A549 (cell line): ENCODE measurements at regions not wholly inside any gene's neighbourhood (a gene's known extent, or its start where the extent isn't known, plus 50 kb on each side); places are given as distances from the start of the nearest gene placed in this dataset.

Experiments used
- ATAC-seq, 2 experiments: fragments of 200-7000 bp in 1 of 2; fragments of >200 bp in 1 of 2; cut with Nextera tagmentation in 1 of 2; cut with Tn5 transposase in 1 of 2; 3 replicates each; pipeline versions ENCODE4 v1.8.0 to v1.9.1; 2018 to 2020; ENCODE audit warnings: mild to moderate bottlenecking in 1 of 2, moderate library complexity in 1 of 2
- CTCF ChIA-PET: fragments of 300-600 bp; sonication (Branson Sonifier 250); formaldehyde crosslinking; extraction: SDS; loops from one replicate; lab custom pipeline; 2021; ENCODE audit warnings: antibody characterized with exemption, inconsistent platforms; lab: Yijun Ruan, JAX
- POLR2A ChIA-PET: fragments of 350-600 bp; formaldehyde crosslinking; extraction: SDS; loops from one replicate; lab custom pipeline; 2021; ENCODE audit warnings: antibody characterized with exemption, inconsistent platforms; lab: Yijun Ruan, JAX
- DNase-seq, 2 experiments: peaks; one replicate each; pipeline versions ENCODE4 v3.0.0 to v3.0.0-alpha.2; 2011 to 2016; ENCODE audit warnings: low read depth in 1 of 2, low spot score in 1 of 2
- FAIRE-seq: peaks from 2 replicates; lab custom pipeline; 2011; peaks lifted over from hg19 to GRCh38; lab: Jason Lieb, UNC
- H3K27ac ChIP-seq, 2 experiments: fragments of >200 bp; sonication (Bioruptor Twin); formaldehyde crosslinking; 3 replicates each; pipeline ENCODE4 v1.5.1; 2016 to 2017
- H3K4me1 ChIP-seq: fragments of >200 bp; sonication (Bioruptor Twin); formaldehyde crosslinking; 3 replicates; pipeline ENCODE4 v1.6.1; 2016
- H3K4me2 ChIP-seq: fragments of >200 bp; sonication (Bioruptor Twin); formaldehyde crosslinking; 3 replicates; pipeline ENCODE4 v1.6.1; 2016
- H3K4me3 ChIP-seq: fragments of >200 bp; sonication (Bioruptor Twin); formaldehyde crosslinking; 3 replicates; pipeline ENCODE4 v1.5.1; 2016
- H3K9me3 ChIP-seq: fragments of >200 bp; sonication (Bioruptor Twin); formaldehyde crosslinking; 3 replicates; pipeline ENCODE4 v1.6.1; 2016
- CBX2 ChIP-seq: fragments of 200-600 bp; sonication (generic); IDR thresholded peaks from 2 replicates; pipeline ENCODE4 v1.6.1; 2016; ENCODE audit warnings: low read depth, mild to moderate bottlenecking, borderline replicate concordance
- CEBPB ChIP-seq, 2 experiments: fragments of >200 bp in 1 of 2; sonication (Bioruptor Twin) in 1 of 2; formaldehyde crosslinking in 1 of 2; IDR thresholded peaks; 2 replicates each; pipeline ENCODE4 v1.6.1; 2012 to 2016
- CHD4 ChIP-seq: fragments of 200-600 bp; sonication (generic); IDR thresholded peaks from 2 replicates; pipeline ENCODE4 v1.6.1; 2016; ENCODE audit warnings: antibody characterized with exemption, mild to moderate bottlenecking, borderline replicate concordance
- EHMT2 ChIP-seq: fragments of 200-600 bp; sonication (generic); IDR thresholded peaks from 2 replicates; pipeline ENCODE4 v1.6.1; 2016; ENCODE audit warnings: antibody characterized with exemption, low read depth, mild to moderate bottlenecking, moderate library complexity
- EP300 ChIP-seq, 2 experiments: fragments of >200 bp; sonication (Bioruptor Twin); formaldehyde crosslinking; IDR thresholded peaks; 2 replicates in 1 of 2; 3 replicates in 1 of 2; pipeline ENCODE4 v1.6.1; 2016 to 2017
- ESRRA ChIP-seq: fragments of 150-350 bp; IDR thresholded peaks from 2 replicates; pipeline ENCODE4 v1.6.1; 2014; ENCODE audit warnings: mild to moderate bottlenecking, low read length, borderline replicate concordance
- FOSL2 ChIP-seq, 2 experiments: fragments of 450-650 bp in 1 of 2; fragments of >200 bp in 1 of 2; sonication (Bioruptor Twin) in 1 of 2; formaldehyde crosslinking; IDR thresholded peaks; 2 replicates each; pipeline versions ENCODE4 v1.5.0 to v1.6.1; 2016 to 2020; ENCODE audit warnings: mild to moderate bottlenecking in 1 of 2, moderate library complexity in 1 of 2
- GATA3 ChIP-seq: IDR thresholded peaks from 2 replicates; pipeline ENCODE4 v1.6.1; 2012; ENCODE audit warnings: borderline replicate concordance
- HDAC2 ChIP-seq: fragments of 200-600 bp; sonication (generic); IDR thresholded peaks from 2 replicates; pipeline ENCODE4 v1.6.1; 2016
- HEYL ChIP-seq: fragments of 250-450 bp; sonication (Bioruptor Pico); IDR thresholded peaks from 2 replicates; pipeline ENCODE4 v1.8.0; 2021; ENCODE audit warnings: mild to moderate bottlenecking, moderate library complexity
- HOXA7 ChIP-seq: fragments of 250-450 bp; sonication (Bioruptor Pico); IDR thresholded peaks from 2 replicates; pipeline ENCODE4 v1.5.0; 2020; ENCODE audit warnings: mild to moderate bottlenecking, moderate library complexity
- HOXB13 ChIP-seq: fragments of 250-450 bp; sonication (Bioruptor Pico); IDR thresholded peaks from 2 replicates; pipeline ENCODE4 v1.5.0; 2020; ENCODE audit warnings: low read depth, mild to moderate bottlenecking, moderate library complexity
- KDM5A ChIP-seq: fragments of 200-600 bp; sonication (generic); IDR thresholded peaks from 2 replicates; pipeline ENCODE4 v1.6.1; 2016; ENCODE audit warnings: antibody characterized with exemption, mild to moderate bottlenecking
- MAFK ChIP-seq: fragments of 450-650 bp; IDR thresholded peaks from 2 replicates; pipeline ENCODE4 v1.6.1; 2014; ENCODE audit not compliant: partially characterized antibody
- MYC ChIP-seq: IDR thresholded peaks from 2 replicates; pipeline ENCODE4 v1.6.1; 2012; ENCODE audit warnings: mild to moderate bottlenecking, inconsistent platforms, low read length, improper control_type of control experiment, borderline replicate concordance
- NFE2L2 ChIP-seq: fragments of 150-350 bp; conservative IDR thresholded peaks from 2 replicates; pipeline ENCODE4 v1.6.1; 2014; ENCODE audit warnings: low read length
- NR3C1 ChIP-seq: fragments of >200 bp; sonication (Bioruptor Twin); formaldehyde crosslinking; IDR thresholded peaks from 3 replicates; pipeline ENCODE4 v1.6.1; 2017
- PHF8 ChIP-seq: fragments of 200-600 bp; sonication (generic); IDR thresholded peaks from 2 replicates; pipeline ENCODE4 v1.6.1; 2016; ENCODE audit warnings: low read depth, mild to moderate bottlenecking, antibody characterized with exemption, moderate library complexity, borderline replicate concordance
- POLR2A ChIP-seq: IDR thresholded peaks from 2 replicates; pipeline ENCODE4 v1.6.1; 2012; ENCODE audit warnings: mild to moderate bottlenecking, low read length
- RAD21 ChIP-seq, 2 experiments: fragments of >200 bp in 1 of 2; sonication (Bioruptor Twin) in 1 of 2; formaldehyde crosslinking in 1 of 2; IDR thresholded peaks in 1 of 2; conservative IDR thresholded peaks in 1 of 2; 2 replicates in 1 of 2; 3 replicates in 1 of 2; pipeline ENCODE4 v1.6.1; 2012 to 2018; ENCODE audit warnings: inconsistent platforms in 1 of 2
- RARB ChIP-seq: fragments of 250-450 bp; sonication (Bioruptor Pico); IDR thresholded peaks from 2 replicates; pipeline ENCODE4 v1.8.0; 2021; ENCODE audit warnings: mild to moderate bottlenecking, moderate library complexity
- RCOR1 ChIP-seq: fragments of 150-350 bp; IDR thresholded peaks from 2 replicates; pipeline ENCODE4 v1.6.1; 2014; ENCODE audit warnings: antibody characterized with exemption, low read length, low read depth
- RNF2 ChIP-seq: fragments of 200-600 bp; sonication (generic); IDR thresholded peaks from 2 replicates; pipeline ENCODE4 v1.6.1; 2016; ENCODE audit warnings: low read depth, mild to moderate bottlenecking, antibody characterized with exemption, moderate library complexity, borderline replicate concordance
- SMC3 ChIP-seq: fragments of >200 bp; sonication (Bioruptor Twin); formaldehyde crosslinking; IDR thresholded peaks from 3 replicates; pipeline ENCODE4 v1.6.1; 2018; ENCODE audit warnings: inconsistent platforms
- TFCP2L1 ChIP-seq: fragments of 250-450 bp; sonication (Bioruptor Pico); IDR thresholded peaks from 2 replicates; pipeline ENCODE4 v1.5.0; 2021; ENCODE audit warnings: mild to moderate bottlenecking
- ZC3H11A ChIP-seq: fragments of 450-650 bp; IDR thresholded peaks from 2 replicates; pipeline ENCODE4 v1.6.1; 2014; ENCODE audit warnings: antibody characterized with exemption, mild to moderate bottlenecking
- WGBS: methylation state at CpG from one replicate; pipeline ENCODE4 v1.1.6; 2017; ENCODE audit errors: missing lambda C conversion rate; 5-methylcytosine and 5-hydroxymethylcytosine counted together
- TF ChIP-seq, protein P1 (sequence below): fragments of 200-600 bp; sonication (generic); IDR thresholded peaks from 2 replicates; pipeline ENCODE4 v1.6.1; 2016; ENCODE audit warnings: antibody characterized with exemption, mild to moderate bottlenecking, moderate library complexity
- TF ChIP-seq, protein P2 (sequence below): IDR thresholded peaks from 2 replicates; pipeline ENCODE4 v1.6.1; 2012
- TF ChIP-seq, protein P3 (sequence below): fragments of >200 bp; sonication (Bioruptor Twin); formaldehyde crosslinking; IDR thresholded peaks from 2 replicates; pipeline ENCODE4 v1.6.1; 2016
- TF ChIP-seq, protein P4 (sequence below): IDR thresholded peaks from 2 replicates; pipeline ENCODE4 v1.6.1; 2012; ENCODE audit warnings: low read depth, borderline replicate concordance

DNA sequence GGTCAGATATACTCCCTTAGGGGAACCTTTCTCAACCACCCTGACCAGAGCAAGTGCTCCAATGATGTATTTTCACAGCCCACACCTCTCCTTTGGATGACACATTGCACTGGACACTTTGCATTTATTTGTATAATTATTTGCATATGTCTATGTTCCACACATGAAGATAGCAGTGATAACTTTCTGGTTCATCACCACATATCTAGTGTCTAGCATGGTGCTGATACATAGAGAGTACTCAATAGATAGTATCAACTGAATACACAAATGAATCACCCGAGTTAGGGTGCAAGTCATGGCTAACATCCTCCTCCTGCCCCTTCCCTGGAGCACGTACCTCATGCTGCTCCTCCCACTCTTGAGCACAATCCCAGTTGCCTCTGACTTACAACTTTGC lies 617.6 kb downstream of the EBF1 start:
- no peak for FAIRE-seq
- ChIA-PET POLR2A (no interaction called here), CTCF (no interaction called here)
- Histone ChIP-seq H3K27ac (no peak overlapping the region), H3K4me1 (no peaks in the 10 kb centered on the region), H3K4me3 (no peak overlapping the region), H3K9me3 (no peaks in the 10 kb centered on the region), H3K4me2 (no peak overlapping the region)
- TF ChIP-seq, protein P1, sequence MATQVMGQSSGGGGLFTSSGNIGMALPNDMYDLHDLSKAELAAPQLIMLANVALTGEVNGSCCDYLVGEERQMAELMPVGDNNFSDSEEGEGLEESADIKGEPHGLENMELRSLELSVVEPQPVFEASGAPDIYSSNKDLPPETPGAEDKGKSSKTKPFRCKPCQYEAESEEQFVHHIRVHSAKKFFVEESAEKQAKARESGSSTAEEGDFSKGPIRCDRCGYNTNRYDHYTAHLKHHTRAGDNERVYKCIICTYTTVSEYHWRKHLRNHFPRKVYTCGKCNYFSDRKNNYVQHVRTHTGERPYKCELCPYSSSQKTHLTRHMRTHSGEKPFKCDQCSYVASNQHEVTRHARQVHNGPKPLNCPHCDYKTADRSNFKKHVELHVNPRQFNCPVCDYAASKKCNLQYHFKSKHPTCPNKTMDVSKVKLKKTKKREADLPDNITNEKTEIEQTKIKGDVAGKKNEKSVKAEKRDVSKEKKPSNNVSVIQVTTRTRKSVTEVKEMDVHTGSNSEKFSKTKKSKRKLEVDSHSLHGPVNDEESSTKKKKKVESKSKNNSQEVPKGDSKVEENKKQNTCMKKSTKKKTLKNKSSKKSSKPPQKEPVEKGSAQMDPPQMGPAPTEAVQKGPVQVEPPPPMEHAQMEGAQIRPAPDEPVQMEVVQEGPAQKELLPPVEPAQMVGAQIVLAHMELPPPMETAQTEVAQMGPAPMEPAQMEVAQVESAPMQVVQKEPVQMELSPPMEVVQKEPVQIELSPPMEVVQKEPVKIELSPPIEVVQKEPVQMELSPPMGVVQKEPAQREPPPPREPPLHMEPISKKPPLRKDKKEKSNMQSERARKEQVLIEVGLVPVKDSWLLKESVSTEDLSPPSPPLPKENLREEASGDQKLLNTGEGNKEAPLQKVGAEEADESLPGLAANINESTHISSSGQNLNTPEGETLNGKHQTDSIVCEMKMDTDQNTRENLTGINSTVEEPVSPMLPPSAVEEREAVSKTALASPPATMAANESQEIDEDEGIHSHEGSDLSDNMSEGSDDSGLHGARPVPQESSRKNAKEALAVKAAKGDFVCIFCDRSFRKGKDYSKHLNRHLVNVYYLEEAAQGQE = no peak
- TF ChIP-seq CHD4 (no peak), RAD21 (conservative IDR thresholded peaks at IDR 0.05 in 1 of 2, IDR thresholded peaks at IDR 0.05 in 1 of 2) (no peak), RARB (CRISPR knock-in tag) (no peak), NR3C1 (no peak), KDM5A (no peak), GATA3 (no peak), RNF2 (no peak), NFE2L2 (no peak), CBX2 (no peak), EP300 (IDR thresholded peaks at IDR 0.05) (no peak), PHF8 (no peak), HEYL (CRISPR knock-in tag) (no peak)
- TF ChIP-seq, protein P2, sequence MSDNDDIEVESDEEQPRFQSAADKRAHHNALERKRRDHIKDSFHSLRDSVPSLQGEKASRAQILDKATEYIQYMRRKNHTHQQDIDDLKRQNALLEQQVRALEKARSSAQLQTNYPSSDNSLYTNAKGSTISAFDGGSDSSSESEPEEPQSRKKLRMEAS = no peak
- TF ChIP-seq, protein P3, sequence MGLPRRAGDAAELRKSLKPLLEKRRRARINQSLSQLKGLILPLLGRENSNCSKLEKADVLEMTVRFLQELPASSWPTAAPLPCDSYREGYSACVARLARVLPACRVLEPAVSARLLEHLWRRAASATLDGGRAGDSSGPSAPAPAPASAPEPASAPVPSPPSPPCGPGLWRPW = no peak
- ATAC-seq = no peak
- no peak for DNase-seq
- WGBS = 0% methylated on average over 1 of the region's 2 CpGs

DNA sequence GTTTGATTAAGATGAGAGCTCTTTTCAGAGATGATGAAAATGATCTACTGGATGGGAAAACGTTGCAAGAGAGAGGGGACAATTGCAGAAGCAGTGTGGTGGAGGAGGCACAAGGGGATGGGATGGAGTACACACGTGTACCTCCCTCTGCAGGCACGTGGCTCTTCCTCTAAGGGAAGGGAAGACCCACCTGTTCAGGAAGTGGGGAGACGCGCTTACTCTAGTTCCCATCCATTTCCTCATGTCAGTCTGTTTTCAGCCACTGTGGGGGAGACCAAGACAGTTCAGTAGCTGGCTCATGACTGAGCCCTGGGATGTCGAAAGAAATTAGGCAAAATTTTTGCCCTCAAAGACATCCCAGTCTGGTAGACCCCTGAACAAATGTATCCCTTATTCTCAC lies 619.2 kb upstream of the CLINT1 start:
- CTCF ChIA-PET = interaction anchor here (0.8 to 1.0 kb wide), 2 partner anchors 8 to 218 kb away, joined by 3 read pairs; no protein-coding TSS in a partner anchor
- FAIRE-seq = no peak
- Histone ChIP-seq H3K4me2 (no peak overlapping the region), H3K4me3 (no peak overlapping the region), H3K4me1 (no peaks in the 10 kb centered on the region), H3K9me3 (no peaks in the 10 kb centered on the region), H3K27ac (no peak overlapping the region)
- no peak for TF ChIP-seq HDAC2
- TF ChIP-seq PHF8 = no peak
- TF ChIP-seq ZC3H11A = no peak
- TF ChIP-seq, protein P4, sequence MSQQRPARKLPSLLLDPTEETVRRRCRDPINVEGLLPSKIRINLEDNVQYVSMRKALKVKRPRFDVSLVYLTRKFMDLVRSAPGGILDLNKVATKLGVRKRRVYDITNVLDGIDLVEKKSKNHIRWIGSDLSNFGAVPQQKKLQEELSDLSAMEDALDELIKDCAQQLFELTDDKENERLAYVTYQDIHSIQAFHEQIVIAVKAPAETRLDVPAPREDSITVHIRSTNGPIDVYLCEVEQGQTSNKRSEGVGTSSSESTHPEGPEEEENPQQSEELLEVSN = no peak
- TF ChIP-seq ESRRA = no peak
- TF ChIP-seq RCOR1 = no peak
- no peak for TF ChIP-seq FOSL2 (IDR thresholded peaks at IDR 0.05)
- no peak for TF ChIP-seq FOSL2 (CRISPR knock-in tag; IDR thresholded peaks at IDR 0.05)
- TF ChIP-seq TFCP2L1 (CRISPR knock-in tag) = no peak
- no peak for TF ChIP-seq SMC3
- no peak for TF ChIP-seq NFE2L2
- TF ChIP-seq, protein P1 = no peak
- no peak for TF ChIP-seq KDM5A
- TF ChIP-seq CEBPB (IDR thresholded peaks at IDR 0.05) = no peak
- no peak for TF ChIP-seq HOXB13 (CRISPR knock-in tag)
- TF ChIP-seq HOXA7 = no peak
- TF ChIP-seq MYC = no peak
- TF ChIP-seq EHMT2 = no peak
- TF ChIP-seq HEYL (CRISPR knock-in tag) = no peak
- no peak for TF ChIP-seq MAFK
- TF ChIP-seq POLR2A = no peak
- POLR2A ChIA-PET = no interaction called here
- no peak for ATAC-seq
- WGBS = 9% methylated on average over 6 of the region's 6 CpGs
- DNase-seq = no peak
